Upper lobe of left lung (tissue), 6 donors: ENCODE measurements at regions not wholly inside any gene's neighbourhood (a gene's known extent, or its start where the extent isn't known, plus 50 kb on each side); places are given as distances from the start of the nearest gene placed in this dataset.
"Not testable (repeated sequence)": the region's sequence is repeated elsewhere in the genome, so short reads cannot be mapped to it uniquely, and the experiment has no call there.

Source experiments
- ATAC-seq, 2 donors: fragments of 200-7000 bp; cut with Tn5 transposase; one replicate each; pipeline ENCODE4 v1.9.1; 2022; ENCODE audit warnings: mild to moderate bottlenecking in 2 of 2, moderate library complexity in 2 of 2; ENCODE audit not compliant: low FRiP score in 2 of 2
- DNase-seq, 2 donors: peaks; one replicate each; pipeline ENCODE4 v3.0.0-alpha.2; 2019 to 2020
- H3K27ac ChIP-seq, 4 donors: fragments of 200-600 bp; sonication (generic); one replicate each; pipeline ENCODE4 v1.5.1; 2016 to 2019
- H3K27me3 ChIP-seq, 4 donors: fragments of 200-600 bp; sonication (generic); one replicate each; pipeline ENCODE4 v1.5.1; 2017 to 2019
- H3K36me3 ChIP-seq, 4 donors: fragments of 200-600 bp; sonication (generic); one replicate each; pipeline ENCODE4 v1.5.1; 2016 to 2019
- H3K4me1 ChIP-seq, 4 donors: fragments of 200-600 bp; sonication (generic); one replicate each; pipeline ENCODE4 v1.5.1; 2018 to 2019
- H3K4me3 ChIP-seq, 4 donors: fragments of 200-600 bp; sonication (generic); one replicate each; pipeline ENCODE4 v1.5.1; 2017 to 2019; ENCODE audit warnings: mild to moderate bottlenecking in 2 of 4, moderate library complexity in 1 of 4
- H3K9me3 ChIP-seq, 4 donors: fragments of 200-600 bp; sonication (generic); one replicate each; pipeline ENCODE4 v1.5.1; 2018 to 2019
- EP300 ChIP-seq, 4 donors: sonication (generic); formaldehyde crosslinking; IDR thresholded peaks; one replicate each; pipeline ENCODE4 v1.5.1; 2017; ENCODE audit warnings: antibody characterized with exemption in 4 of 4, control low read depth in 2 of 4
- POLR2A ChIP-seq, 4 donors: fragments of 450-650 bp; IDR thresholded peaks; one replicate each; pipeline ENCODE4 v1.5.1; 2016 to 2017; ENCODE audit warnings: antibody characterized with exemption in 4 of 4, mild to moderate bottlenecking in 2 of 4
- POLR2AphosphoS5 ChIP-seq, 2 donors: sonication (generic); formaldehyde crosslinking; IDR thresholded peaks; one replicate each; pipeline ENCODE4 v1.5.1; 2017; ENCODE audit warnings: antibody characterized with exemption in 2 of 2
- WGBS, 2 donors: methylation state at CpG; one replicate each; pipeline ENCODE4 v1.1.5; 2017 to 2018; 5-methylcytosine and 5-hydroxymethylcytosine counted together
- TF ChIP-seq, protein P1 (sequence below), 6 experiments: fragments of 450-650 bp in 4 of 6; fragments of 200-600 bp in 2 of 6; sonication (generic) in 2 of 6; IDR thresholded peaks; one replicate each; pipeline ENCODE4 v1.5.1; 2016 to 2019; ENCODE audit warnings: antibody characterized with exemption in 6 of 6
- donor health status: DM: no; HTN: no; CAD: no; lungs with moderate emphysema.
- donor health status: DM: no; HTN: yes; CAD: no; lungs with severe emphysema.

DNA sequence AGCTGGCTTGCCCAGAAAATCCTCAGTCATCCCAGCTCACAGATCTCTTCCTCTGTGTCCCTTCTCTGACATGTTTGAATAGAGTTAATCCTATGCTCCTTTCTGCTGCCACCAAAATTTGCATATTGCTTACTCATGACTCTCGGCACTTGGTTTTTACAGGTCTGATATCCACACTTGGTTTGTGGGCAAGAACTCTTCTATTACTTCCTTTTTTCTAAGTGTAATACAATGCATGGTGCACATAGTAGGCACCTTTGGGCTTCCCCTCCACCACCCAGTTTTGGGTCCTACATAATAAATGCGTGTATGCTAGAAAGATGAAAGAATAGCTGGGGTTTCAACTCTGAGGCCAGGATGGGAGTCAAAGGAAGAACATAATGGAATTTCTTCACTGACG lies 69.7 kb upstream of the GRK3 start:
- Histone ChIP-seq H3K4me1 (peaks cover 0 to 4% (median 1%) of the 10 kb centered on the region in 4 donors), H3K27ac (no peak overlapping the region), H3K9me3 (no peaks in the 10 kb centered on the region), H3K4me3 (no peak overlapping the region), H3K27me3 (no peaks in the 10 kb centered on the region), H3K36me3 (peaks cover 0 to 5% (median 0%) of the 10 kb centered on the region in 4 donors)
- ATAC-seq (no peak), DNase-seq (no peak)
- TF ChIP-seq, protein P1, sequence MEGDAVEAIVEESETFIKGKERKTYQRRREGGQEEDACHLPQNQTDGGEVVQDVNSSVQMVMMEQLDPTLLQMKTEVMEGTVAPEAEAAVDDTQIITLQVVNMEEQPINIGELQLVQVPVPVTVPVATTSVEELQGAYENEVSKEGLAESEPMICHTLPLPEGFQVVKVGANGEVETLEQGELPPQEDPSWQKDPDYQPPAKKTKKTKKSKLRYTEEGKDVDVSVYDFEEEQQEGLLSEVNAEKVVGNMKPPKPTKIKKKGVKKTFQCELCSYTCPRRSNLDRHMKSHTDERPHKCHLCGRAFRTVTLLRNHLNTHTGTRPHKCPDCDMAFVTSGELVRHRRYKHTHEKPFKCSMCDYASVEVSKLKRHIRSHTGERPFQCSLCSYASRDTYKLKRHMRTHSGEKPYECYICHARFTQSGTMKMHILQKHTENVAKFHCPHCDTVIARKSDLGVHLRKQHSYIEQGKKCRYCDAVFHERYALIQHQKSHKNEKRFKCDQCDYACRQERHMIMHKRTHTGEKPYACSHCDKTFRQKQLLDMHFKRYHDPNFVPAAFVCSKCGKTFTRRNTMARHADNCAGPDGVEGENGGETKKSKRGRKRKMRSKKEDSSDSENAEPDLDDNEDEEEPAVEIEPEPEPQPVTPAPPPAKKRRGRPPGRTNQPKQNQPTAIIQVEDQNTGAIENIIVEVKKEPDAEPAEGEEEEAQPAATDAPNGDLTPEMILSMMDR (IDR thresholded peaks at IDR 0.05) = no peak
- TF ChIP-seq POLR2AphosphoS5 (IDR thresholded peaks at IDR 0.05) (no peak), POLR2A (IDR thresholded peaks at IDR 0.05) (no peak), EP300 (IDR thresholded peaks at IDR 0.05) (no peak)
- 53 to 67% methylated on average over 3 of the region's 3 CpGs for WGBS, 2 donors

DNA sequence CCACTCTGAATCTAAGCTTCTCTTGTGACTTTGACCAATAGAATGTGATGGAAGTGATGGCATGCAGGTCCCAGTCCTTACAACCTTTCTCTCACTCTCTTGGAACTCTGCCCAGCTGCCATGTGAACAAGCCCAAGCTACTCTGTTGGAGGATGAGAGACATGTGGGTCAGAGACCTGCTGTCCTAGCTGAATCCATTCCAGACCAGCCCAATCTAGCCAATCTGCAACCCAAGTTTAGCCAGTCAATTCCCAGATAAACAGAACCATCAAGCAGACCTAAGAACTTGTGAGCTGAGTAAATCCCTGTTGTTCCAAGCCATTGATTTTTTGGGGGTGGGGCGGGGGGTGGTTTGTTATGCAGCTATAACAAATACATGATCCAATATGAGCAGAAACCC lies 69.2 kb upstream of the GRK3 start:
- ATAC-seq (no peak), DNase-seq (no peak)
- Histone ChIP-seq H3K4me1 (peaks cover 0 to 4% (median 1%) of the 10 kb centered on the region in 4 donors), H3K36me3 (peaks cover 0 to 4% (median 0%) of the 10 kb centered on the region in 4 donors), H3K4me3 (no peak overlapping the region), H3K9me3 (no peaks in the 10 kb centered on the region), H3K27me3 (no peaks in the 10 kb centered on the region), H3K27ac (no peak overlapping the region)
- TF ChIP-seq POLR2AphosphoS5 (IDR thresholded peaks at IDR 0.05) = no peak
- TF ChIP-seq, protein P1 (IDR thresholded peaks at IDR 0.05) = no peak
- TF ChIP-seq EP300 (IDR thresholded peaks at IDR 0.05) = no peak
- no peak for TF ChIP-seq POLR2A (IDR thresholded peaks at IDR 0.05)
- 73 to 100% methylated on average over 1 of the region's 1 CpG for WGBS, 2 donors

DNA sequence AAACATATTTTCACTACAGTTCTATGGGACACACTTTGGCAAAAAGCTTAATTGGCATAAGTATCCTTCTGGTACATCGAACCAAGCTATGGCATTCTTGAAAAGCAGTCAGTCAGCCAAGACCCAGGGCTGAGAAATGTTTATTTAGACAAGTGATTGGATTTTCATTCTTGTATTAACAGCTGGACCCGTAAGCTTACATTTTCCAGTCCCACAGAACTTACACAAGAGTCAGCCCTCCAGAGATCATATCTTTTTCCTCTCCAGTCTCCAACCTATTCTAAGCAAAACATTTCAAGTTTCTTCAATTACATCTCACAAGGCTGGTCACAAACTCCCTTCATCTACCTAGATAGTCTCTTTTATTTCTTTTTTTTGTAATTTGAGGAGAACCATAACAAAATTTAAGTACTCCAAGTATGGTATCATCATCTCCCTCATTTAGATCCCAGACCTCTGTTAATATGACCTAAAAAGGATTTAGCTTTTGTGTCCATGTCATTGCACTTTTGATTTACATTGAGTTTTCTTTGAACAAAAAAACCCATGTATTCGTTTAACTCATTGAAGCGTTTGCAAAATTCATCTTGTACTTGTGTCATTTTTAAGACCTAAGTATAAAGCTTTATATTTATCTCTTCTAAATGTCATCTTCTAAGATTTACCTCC lies 67.9 kb upstream of the GRK3 start:
- TF ChIP-seq POLR2AphosphoS5 (IDR thresholded peaks at IDR 0.05) (no peak), EP300 (IDR thresholded peaks at IDR 0.05) (no peak), POLR2A (IDR thresholded peaks at IDR 0.05) (no peak)
- TF ChIP-seq, protein P1 (IDR thresholded peaks at IDR 0.05) = no peak
- WGBS, 2 donors = 62 to 73% methylated on average over 4 of the region's 4 CpGs
- H3K4me3 ChIP-seq = no peak overlapping the region
- no peak overlapping the region for H3K27ac ChIP-seq
- ATAC-seq = no peak
- peaks cover 0 to 4% (median 1%) of the 10 kb centered on the region in 4 donors for H3K4me1 ChIP-seq
- H3K9me3 ChIP-seq = no peaks in the 10 kb centered on the region
- peaks cover 0 to under 1% (median 0%) of the 10 kb centered on the region in 4 donors for H3K36me3 ChIP-seq
- DNase-seq = no peak
- H3K27me3 ChIP-seq = no peaks in the 10 kb centered on the region

DNA sequence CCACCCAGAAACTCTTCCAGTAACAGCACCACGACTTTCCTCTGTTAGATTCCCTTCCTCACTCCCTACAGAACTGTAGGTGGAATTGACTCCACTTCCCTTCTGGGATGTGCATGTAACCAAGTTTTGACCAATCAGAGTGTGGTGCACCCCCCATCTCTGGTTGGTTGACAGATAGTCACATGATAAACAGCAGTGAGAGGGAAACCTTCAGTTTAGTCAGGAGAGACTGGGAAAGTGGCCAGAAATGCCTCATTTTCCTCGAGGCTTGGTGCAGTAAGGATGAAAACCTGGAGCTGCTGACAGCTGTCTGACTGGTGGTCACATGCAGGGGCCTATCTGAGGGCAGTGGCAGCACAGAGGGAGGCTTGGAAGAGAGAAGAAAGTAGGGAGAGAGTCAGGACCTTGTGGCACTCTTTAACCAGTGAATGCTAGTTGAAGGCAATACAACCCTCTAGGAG lies 67.3 kb upstream of the GRK3 start:
- Histone ChIP-seq H3K36me3 (peaks cover 0 to 3% (median 0%) of the 10 kb centered on the region in 4 donors), H3K4me3 (no peak overlapping the region), H3K4me1 (peaks cover 0 to 4% (median 1%) of the 10 kb centered on the region in 4 donors), H3K27ac (no peak overlapping the region), H3K27me3 (no peaks in the 10 kb centered on the region), H3K9me3 (no peaks in the 10 kb centered on the region)
- no peak for TF ChIP-seq POLR2AphosphoS5 (IDR thresholded peaks at IDR 0.05)
- TF ChIP-seq EP300 (IDR thresholded peaks at IDR 0.05) = no peak
- no peak for TF ChIP-seq POLR2A (IDR thresholded peaks at IDR 0.05)
- TF ChIP-seq, protein P1 (IDR thresholded peaks at IDR 0.05) = no peak
- DNase-seq (no peak), ATAC-seq (no peak)
- WGBS, 2 donors = 42 to 58% methylated on average over 2 of the region's 2 CpGs

DNA sequence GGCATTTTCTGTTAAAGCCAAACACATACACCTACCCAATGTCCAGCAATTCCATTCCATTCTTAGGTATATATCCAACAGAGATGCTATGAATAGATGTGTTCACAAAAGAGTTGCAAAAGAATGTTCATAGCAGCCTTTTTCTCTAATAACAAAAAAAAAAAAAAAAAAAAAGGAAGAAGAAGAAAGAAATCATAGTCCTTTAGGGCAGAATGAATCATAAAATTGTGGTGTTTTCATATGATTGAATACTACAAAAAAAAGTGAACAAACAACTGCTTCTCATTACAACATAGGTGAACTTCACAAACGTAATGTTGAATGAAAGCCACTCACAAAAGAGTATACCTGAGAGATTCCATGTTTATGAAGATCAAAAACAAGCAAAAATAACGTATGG lies 66.8 kb upstream of the GRK3 start:
- peaks cover 0 to 3% (median 0%) of the 10 kb centered on the region in 4 donors for H3K36me3 ChIP-seq
- peaks cover 0 to 4% (median 1%) of the 10 kb centered on the region in 4 donors for H3K4me1 ChIP-seq
- no peak overlapping the region for H3K27ac ChIP-seq
- DNase-seq (no peak), ATAC-seq (no peak)
- H3K4me3 ChIP-seq = no peak overlapping the region
- no peaks in the 10 kb centered on the region for H3K9me3 ChIP-seq
- no peak for TF ChIP-seq EP300 (IDR thresholded peaks at IDR 0.05)
- TF ChIP-seq, protein P1 (IDR thresholded peaks at IDR 0.05) = no peak
- no peak for TF ChIP-seq POLR2A (IDR thresholded peaks at IDR 0.05)
- TF ChIP-seq POLR2AphosphoS5 (IDR thresholded peaks at IDR 0.05) = no peak
- 71 to 77% methylated on average over 2 of the region's 2 CpGs for WGBS, 2 donors
- H3K27me3 ChIP-seq = no peaks in the 10 kb centered on the region

DNA sequence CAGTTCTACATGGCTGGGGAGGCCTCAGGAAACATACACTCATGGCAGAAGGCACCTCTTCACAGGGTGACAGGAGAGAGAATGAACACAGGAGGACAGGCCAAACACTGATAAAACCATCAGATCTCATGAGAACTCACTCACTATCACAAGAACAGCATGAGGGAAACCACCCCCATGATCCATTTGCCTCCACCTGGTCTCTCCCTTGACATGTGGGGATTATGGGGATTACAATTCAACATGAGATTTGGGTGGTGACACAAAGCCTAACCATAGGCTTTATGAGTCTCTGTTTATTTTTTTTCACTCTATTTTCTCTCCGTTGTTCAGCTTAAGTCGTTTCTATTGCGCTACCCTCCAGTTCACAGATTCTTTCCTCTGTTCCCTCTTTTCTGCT lies 63.8 kb upstream of the GRK3 start:
- H3K36me3 ChIP-seq, H3K27me3 ChIP-seq, H3K27ac ChIP-seq, H3K4me3 ChIP-seq, H3K9me3 ChIP-seq, H3K4me1 ChIP-seq, ATAC-seq, DNase-seq: not testable (repeated sequence)
- 72 to 73% methylated on average over 3 of the region's 3 CpGs for WGBS, 2 donors

DNA sequence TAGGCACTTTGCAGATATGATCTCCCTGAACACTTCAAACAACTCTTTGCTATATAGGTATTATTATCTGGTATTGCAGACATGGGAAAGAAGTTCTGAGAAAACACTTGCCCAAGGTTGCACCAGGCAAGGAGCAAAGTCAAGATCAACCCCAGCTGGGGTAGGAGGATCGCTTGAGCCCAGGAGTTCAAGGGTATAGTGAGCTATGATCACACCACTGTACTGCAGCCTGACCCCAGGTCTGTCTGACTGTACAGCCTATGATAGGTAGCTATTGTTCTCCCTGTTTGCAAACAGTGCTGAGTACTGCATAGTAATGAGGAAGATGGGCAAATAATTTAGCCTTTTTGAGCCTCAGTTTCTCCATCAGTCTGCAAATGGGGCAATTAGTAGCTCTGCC lies 60.5 kb upstream of the GRK3 start:
- H3K27me3 ChIP-seq, H3K36me3 ChIP-seq, H3K4me3 ChIP-seq, H3K9me3 ChIP-seq, ATAC-seq, H3K27ac ChIP-seq, DNase-seq, H3K4me1 ChIP-seq: not testable (repeated sequence)
- WGBS, 2 donors = 82 to 90% methylated on average over 1 of the region's 1 CpG
